ENCODE measurements at regions not wholly inside any gene's neighbourhood (a gene's known extent, or its start where the extent isn't known, plus 50 kb on each side); places are given as distances from the start of the nearest gene placed in this dataset.

GRCh38 chr6:4647414-4648365 is 128.5 kb upstream of the CDYL start (continued):
- no peak for TF ChIP-seq ZBTB33 (CRISPR knock-in tag; IDR thresholded peaks at IDR 0.05)
- TF ChIP-seq ZNF707 (CRISPR knock-in tag; conservative IDR thresholded peaks at IDR 0.05): no peak
- peak; percentile 55; the same call in 1 of the 2 replicates for TF ChIP-seq CREB3L1 (IDR thresholded peaks at IDR 0.05; ENCODE audit: borderline replicate concordance, low read depth)
- TF ChIP-seq ETS2 (tag; IDR thresholded peaks at IDR 0.05; ENCODE audit: borderline replicate concordance, poor library complexity, severe bottlenecking): no peak
- TF ChIP-seq ZFP30 (CRISPR knock-in tag; IDR thresholded peaks at IDR 0.05; ENCODE audit: borderline replicate concordance): no peak
- TF ChIP-seq MIER1 (IDR thresholded peaks at IDR 0.05; ENCODE audit: low read depth): no peak
- peak; percentile 40; the same call in 1 of the 2 replicates for TF ChIP-seq ARID1B (IDR thresholded peaks at IDR 0.05)
- TF ChIP-seq ZNF785 (CRISPR knock-in tag; IDR thresholded peaks at IDR 0.05): no peak
- TF ChIP-seq, protein P1, sequence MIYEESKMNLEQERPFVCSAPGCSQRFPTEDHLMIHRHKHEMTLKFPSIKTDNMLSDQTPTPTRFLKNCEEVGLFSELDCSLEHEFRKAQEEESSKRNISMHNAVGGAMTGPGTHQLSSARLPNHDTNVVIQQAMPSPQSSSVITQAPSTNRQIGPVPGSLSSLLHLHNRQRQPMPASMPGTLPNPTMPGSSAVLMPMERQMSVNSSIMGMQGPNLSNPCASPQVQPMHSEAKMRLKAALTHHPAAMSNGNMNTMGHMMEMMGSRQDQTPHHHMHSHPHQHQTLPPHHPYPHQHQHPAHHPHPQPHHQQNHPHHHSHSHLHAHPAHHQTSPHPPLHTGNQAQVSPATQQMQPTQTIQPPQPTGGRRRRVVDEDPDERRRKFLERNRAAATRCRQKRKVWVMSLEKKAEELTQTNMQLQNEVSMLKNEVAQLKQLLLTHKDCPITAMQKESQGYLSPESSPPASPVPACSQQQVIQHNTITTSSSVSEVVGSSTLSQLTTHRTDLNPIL (CRISPR knock-in tag; IDR thresholded peaks at IDR 0.05): no peak
- no peak for TF ChIP-seq ZNF512 (tag; IDR thresholded peaks at IDR 0.05)
- TF ChIP-seq ZFP1 (CRISPR knock-in tag; IDR thresholded peaks at IDR 0.05): no peak
- TF ChIP-seq, protein P2, sequence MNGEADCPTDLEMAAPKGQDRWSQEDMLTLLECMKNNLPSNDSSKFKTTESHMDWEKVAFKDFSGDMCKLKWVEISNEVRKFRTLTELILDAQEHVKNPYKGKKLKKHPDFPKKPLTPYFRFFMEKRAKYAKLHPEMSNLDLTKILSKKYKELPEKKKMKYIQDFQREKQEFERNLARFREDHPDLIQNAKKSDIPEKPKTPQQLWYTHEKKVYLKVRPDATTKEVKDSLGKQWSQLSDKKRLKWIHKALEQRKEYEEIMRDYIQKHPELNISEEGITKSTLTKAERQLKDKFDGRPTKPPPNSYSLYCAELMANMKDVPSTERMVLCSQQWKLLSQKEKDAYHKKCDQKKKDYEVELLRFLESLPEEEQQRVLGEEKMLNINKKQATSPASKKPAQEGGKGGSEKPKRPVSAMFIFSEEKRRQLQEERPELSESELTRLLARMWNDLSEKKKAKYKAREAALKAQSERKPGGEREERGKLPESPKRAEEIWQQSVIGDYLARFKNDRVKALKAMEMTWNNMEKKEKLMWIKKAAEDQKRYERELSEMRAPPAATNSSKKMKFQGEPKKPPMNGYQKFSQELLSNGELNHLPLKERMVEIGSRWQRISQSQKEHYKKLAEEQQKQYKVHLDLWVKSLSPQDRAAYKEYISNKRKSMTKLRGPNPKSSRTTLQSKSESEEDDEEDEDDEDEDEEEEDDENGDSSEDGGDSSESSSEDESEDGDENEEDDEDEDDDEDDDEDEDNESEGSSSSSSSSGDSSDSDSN (IDR thresholded peaks at IDR 0.05; ENCODE audit: borderline replicate concordance in 1 of 2, low read depth in 2 of 2, low read length in 2 of 2): 0 out of 4 replicates have a peak, but pooled peaks of 1 of the 2 experiments have one; percentile 66
- TF ChIP-seq RBM22 (IDR thresholded peaks at IDR 0.05; ENCODE audit: low read depth, low read length, poor library complexity, severe bottlenecking): no peak
- no peak for TF ChIP-seq PTTG1 (tag; IDR thresholded peaks at IDR 0.05; ENCODE audit: low read depth)
- TF ChIP-seq ZNF347 (CRISPR knock-in tag; IDR thresholded peaks at IDR 0.05; ENCODE audit: low read depth): no peak
- TF ChIP-seq NR3C1 (CRISPR knock-in tag; IDR thresholded peaks at IDR 0.05): no peak
- TF ChIP-seq MCM5 (IDR thresholded peaks at IDR 0.05; ENCODE audit: low read depth): no peak

All from K562 (cell line).